ENCODE measurements at regions not wholly inside any gene's neighbourhood (a gene's known extent, or its start where the extent isn't known, plus 50 kb on each side); places are given as distances from the start of the nearest gene placed in this dataset.

GRCh38 chr1:172929006-172929405, 121.7 kb downstream of the TNFSF18 start:
- Histone ChIP-seq H4K20me1 (ENCODE audit: control insufficient read depth, insufficient read depth, insufficient read length) (no peaks in the 10 kb centered on the region), H3K4ac (ENCODE audit: low read depth, low read length) (no peak overlapping the region), H3K79me2 (ENCODE audit: insufficient read depth, low read length) (no peaks in the 10 kb centered on the region), H2BK20ac (ENCODE audit: low read depth, low read length, poor library complexity, severe bottlenecking) (no peak overlapping the region), H2AFZ (ENCODE audit: low read length) (no peak overlapping the region), H3K4me2 (ENCODE audit: insufficient read depth, insufficient read length, low read length) (no peak overlapping the region), H3K27ac (ENCODE audit: insufficient read length, low read depth, low read length) (no peak overlapping the region), H3K27me3 (ENCODE audit: insufficient read depth, low read length) (no peaks in the 10 kb centered on the region), H3K4me1 (ENCODE audit: insufficient read depth, low read length) (no peaks in the 10 kb centered on the region; the same call in 1 of the 2 replicates), H3K23me2 (ENCODE audit: insufficient read length, low read depth, low read length, poor library complexity, severe bottlenecking) (no peaks in the 10 kb centered on the region), H4K5ac (ENCODE audit: insufficient read length, low read depth, low read length) (no peak overlapping the region), H3K18ac (ENCODE audit: insufficient read length, low read depth, low read length) (no peak overlapping the region), H3K9ac (ENCODE audit: extremely low read depth, insufficient read length, low read length) (no peak overlapping the region), H2BK15ac (ENCODE audit: low read depth, low read length) (no peak overlapping the region), H3K79me1 (ENCODE audit: insufficient read depth, low read depth, low read length, poor library complexity, severe bottlenecking) (no peaks in the 10 kb centered on the region), H3K23ac (ENCODE audit: insufficient read length, low read depth, low read length) (no peak overlapping the region), H3K14ac (ENCODE audit: insufficient read depth, low read length) (no peak overlapping the region), H2BK12ac (ENCODE audit: insufficient read length, low read depth, low read length) (no peak overlapping the region), H2BK5ac (ENCODE audit: insufficient read length, low read length) (no peak overlapping the region), H3K9me3 (ENCODE audit: control insufficient read depth, low read depth, low read length) (no peaks in the 10 kb centered on the region), H3K56ac (ENCODE audit: insufficient read length, low read depth, low read length) (no peak overlapping the region), H2BK120ac (ENCODE audit: low read depth, low read length, poor library complexity, severe bottlenecking) (no peak overlapping the region), H2AK5ac (ENCODE audit: insufficient read length, low read length) (no peak overlapping the region), H4K8ac (replicated peaks; ENCODE audit: insufficient read length, low read depth, low read length) (no peak overlapping the region), H3T11ph (ENCODE audit: low read length) (no peak overlapping the region), H4K91ac (ENCODE audit: insufficient read length, low read depth, low read length) (no peak overlapping the region)
- Mint-ChIP-seq H3K27me3 (ENCODE audit: low read depth) (no peaks in the 10 kb centered on the region; the same call in 1 of the 2 replicates), H3K4me3 (no peak overlapping the region), H3K4me1 (0 out of 4 replicates have a peak, but pooled peaks cover 0 to 2% of the 10 kb centered on the region in 2 experiments), H3K36me3 (ENCODE audit: insufficient read depth in 1 of 3, low read depth in 3 of 3) (no peaks in the 10 kb centered on the region), H3K27ac (no peak overlapping the region), H3K9me3 (no peaks in the 10 kb centered on the region)
- WGBS (ENCODE audit: extremely low coverage, insufficient read length, low lambda C conversion rate), result no CpG with 5 or more reads among the region's 2 CpGs
- TF ChIP-seq CTCF (conservative IDR thresholded peaks at IDR 0.05), result no peak
- DNase-seq, result no peak

Measured in H9 (cell line).